Skeletal muscle cell (primary cell): ENCODE measurements at regions not wholly inside any gene's neighbourhood (a gene's known extent, or its start where the extent isn't known, plus 50 kb on each side); places are given as distances from the start of the nearest gene placed in this dataset.
A peak's percentile ranks its signal among the peaks of the same experiment; 100 is the strongest.
"Not testable (repeated sequence)": the region's sequence is repeated elsewhere in the genome, so short reads cannot be mapped to it uniquely, and the experiment has no call there.

ENCODE experiments used
- DNase-seq: peaks from one replicate; pipeline ENCODE4 v3.0.0-alpha.2; 2010; ENCODE audit warnings: low read depth
- H3K4me3 ChIP-seq: 2 replicates; pipeline ENCODE4 v1.5.1; 2011; ENCODE audit warnings: low read depth, mild to moderate bottlenecking, control low read depth, low read length, moderate library complexity

DNA sequence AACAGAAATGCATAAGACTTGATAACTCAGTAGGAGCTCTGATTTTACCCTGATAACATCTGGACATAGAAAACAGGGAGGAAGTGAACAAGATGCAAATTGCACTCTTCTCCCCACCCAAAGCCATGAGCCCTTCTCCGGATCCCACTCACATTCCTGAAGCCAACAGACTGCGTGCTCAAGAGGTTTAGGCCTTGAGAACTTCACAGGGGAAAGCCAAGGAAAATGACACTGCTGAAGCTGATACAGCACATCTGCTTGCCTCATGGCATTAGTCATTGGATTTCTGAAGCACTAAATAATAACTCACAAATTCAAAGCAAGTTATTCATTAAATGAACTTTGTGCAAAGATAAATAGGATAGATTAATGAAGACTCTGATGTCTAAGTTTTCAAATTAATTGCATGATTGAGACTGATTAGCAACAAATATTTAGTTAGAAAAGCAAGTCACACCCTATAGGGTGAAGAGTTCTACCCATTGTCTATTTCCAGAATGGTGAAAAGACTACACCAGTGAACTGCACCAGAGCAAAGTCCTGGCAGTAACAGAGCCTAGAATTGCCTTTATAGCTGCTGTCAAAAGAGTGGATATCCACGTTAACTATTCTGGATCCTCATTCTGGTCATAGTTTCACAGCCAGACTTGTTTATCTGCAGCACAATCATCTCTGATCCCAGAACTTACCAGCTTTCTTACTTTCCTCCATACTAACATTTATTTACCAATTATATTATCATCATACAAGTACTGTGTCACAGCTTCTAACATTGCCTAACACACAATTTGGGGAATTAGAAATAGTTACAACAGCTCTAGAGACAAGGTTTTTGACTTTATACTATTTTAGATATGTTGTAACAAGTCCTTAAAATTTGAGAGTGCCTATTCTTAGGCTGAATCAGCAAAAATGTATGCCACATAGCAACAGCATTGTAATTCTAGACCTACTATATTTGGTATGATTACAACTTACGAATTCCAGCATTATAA lies 432.1 kb upstream of the RGMB start:
- no peak overlapping the region for H3K4me3 ChIP-seq
- DNase-seq: peak; percentile 95

DNA sequence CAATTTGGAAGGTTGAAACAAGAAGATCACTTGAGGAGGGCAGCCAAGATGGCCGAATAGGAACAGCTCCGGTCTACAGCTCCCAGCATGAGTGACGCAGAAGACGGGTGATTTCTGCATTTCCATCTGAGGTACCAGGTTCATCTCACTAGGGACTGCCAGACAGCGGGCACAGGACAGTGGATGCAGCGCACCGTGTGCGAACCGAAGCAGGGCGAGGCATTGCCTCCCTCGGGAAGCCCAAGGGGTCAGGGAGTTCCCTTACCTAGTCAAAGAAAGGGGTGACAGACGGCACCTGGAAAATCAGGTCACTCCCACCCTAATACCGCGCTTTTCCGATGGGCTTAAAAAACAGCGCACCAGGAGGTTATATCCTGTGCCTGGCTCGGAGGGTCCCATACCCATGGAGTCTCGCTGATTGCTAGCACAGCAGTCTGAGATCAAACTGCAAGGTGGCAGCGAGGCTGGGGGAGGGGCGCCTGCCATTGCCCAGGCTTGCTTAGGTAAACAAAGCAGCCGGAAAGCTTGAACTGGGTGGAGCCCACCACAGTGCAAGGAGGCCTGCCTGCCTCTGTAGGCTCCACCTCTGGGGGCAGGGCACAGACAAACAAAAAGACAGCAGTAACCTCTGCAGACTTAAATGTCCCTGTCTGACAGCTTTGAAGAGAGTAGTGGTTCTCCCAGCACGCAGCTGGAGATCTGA lies 430.4 kb upstream of the RGMB start:
- H3K4me3 ChIP-seq, DNase-seq: not testable (repeated sequence)

DNA sequence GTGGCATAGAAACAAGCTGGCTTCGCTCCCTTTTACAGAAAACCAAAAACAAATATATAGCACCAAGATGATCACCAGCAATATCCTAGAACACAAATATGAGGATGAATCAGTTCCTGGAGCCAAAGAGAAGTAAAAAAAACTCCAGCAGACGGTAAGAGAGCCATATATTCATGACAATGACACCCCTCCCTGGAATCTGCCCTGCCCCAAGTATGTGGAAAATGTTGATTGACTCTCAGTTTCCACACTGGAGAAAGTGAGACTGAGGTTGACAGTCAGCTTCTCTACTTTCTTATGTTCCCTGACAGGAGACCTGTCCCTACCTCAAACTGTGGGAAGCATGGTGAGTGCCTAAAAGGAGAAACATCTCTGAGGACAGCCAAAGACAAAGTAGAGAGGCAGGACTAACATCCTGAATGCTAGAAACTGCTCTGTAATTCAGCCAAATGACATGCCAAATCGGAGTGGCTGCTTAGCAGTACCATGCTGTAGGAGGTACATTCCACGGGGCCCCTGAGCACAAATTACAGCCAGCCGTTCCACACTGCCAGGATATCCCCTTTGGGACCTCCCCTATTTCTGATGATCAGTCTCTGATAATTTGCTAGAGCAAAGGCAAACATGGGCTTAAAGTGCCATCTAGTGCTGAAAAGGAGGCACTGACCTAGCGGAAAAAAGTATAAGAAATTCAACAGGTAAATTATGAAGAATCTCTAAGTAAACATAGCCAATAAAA lies 424.0 kb upstream of the RGMB start:
- peak; percentile 64 for DNase-seq
- H3K4me3 ChIP-seq: no peak overlapping the region

DNA sequence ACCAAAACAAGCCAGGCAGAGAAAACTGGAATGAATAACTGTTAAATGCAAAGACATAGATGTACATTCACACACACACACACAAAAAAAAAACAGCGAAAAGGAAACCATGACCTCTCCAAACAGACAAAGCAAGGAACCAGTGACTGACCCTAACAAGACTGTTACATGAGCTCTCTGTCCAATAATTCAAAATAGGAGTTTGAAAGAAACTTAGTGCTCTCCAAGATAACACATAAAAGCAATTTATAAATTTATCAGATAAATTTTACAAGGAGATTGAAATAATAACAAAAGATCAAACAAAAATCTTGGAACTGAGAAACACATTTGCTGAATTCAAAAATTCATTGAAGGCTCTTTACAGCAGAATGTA lies 423.5 kb upstream of the RGMB start:
- no peak for DNase-seq
- no peak overlapping the region for H3K4me3 ChIP-seq

DNA sequence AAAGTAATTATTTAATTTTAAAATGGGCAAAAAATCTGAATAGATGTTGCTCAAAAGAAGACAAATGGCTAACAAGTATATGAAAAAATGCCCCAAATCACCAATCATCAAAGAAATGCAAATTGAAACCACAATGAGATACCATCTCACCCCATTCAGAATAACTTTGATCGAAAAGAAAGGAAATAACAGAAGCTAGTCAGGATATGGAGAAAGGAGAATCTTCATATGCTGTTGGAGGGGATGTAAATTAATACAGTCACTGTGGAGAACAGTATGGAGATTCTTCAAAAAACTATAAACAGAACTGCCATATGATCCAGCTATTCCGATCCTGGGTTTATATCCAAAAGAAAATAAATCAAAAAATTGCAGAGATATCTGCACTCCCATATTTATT lies 418.5 kb upstream of the RGMB start:
- DNase-seq: no peak
- no peak overlapping the region for H3K4me3 ChIP-seq

DNA sequence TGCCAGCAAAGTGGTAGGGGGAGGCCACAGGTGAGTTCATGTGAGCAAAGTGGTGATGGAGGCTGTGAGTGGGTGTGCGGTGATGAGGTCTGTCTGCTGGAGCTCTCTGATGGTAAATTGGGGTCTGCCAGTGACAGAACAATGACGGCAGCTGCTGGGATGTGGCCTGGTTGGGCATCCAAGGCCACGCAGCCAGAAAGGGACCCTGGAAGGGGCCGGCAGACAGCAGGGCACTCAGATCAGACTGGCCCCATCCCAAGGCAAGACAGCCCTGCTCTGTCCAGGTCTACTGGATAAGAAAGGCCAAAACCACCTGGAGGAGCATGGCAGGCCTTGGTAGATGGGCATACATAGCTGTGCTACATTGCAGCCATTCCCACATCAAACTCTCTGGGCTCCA lies 412.9 kb upstream of the RGMB start:
- no peak overlapping the region for H3K4me3 ChIP-seq
- no peak for DNase-seq

DNA sequence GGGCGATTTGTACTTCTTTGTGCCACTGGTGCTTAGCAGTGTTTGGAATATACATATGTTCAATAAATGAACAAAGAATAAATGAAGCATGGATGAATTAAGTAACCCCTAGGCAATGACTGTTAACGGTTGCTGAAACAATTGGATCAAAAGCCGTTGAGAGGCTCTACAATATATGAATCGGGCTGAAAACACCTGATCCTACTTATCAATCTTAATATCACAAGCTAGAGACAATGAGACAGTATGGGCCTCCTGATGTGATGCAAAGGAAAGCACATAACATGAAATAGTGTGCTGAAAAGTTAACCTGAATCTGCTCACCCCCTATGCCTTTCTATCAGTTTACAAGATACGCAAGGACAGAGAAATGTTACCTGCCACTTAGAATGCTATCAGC lies 410.3 kb upstream of the RGMB start:
- DNase-seq: no peak
- no peak overlapping the region for H3K4me3 ChIP-seq

DNA sequence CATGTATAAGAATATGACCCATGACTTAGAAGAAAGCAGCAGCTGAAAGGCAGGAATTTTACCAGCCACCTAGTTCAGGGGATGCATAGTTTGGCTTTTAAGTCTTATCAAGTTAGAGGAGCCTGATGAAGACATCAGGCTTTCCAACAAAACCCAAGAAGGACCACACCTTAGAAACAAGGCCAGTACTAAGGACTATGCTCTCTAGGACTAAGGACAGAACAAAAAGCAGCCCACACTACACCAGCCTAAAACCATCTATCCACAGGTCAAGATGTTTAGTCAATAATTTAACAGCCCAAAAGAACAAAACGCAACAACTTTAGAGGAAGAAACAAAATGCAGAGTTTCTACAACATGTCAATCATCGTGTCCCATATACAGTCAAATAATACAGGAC lies 408.9 kb upstream of the RGMB start:
- no peak overlapping the region for H3K4me3 ChIP-seq
- DNase-seq: no peak

DNA sequence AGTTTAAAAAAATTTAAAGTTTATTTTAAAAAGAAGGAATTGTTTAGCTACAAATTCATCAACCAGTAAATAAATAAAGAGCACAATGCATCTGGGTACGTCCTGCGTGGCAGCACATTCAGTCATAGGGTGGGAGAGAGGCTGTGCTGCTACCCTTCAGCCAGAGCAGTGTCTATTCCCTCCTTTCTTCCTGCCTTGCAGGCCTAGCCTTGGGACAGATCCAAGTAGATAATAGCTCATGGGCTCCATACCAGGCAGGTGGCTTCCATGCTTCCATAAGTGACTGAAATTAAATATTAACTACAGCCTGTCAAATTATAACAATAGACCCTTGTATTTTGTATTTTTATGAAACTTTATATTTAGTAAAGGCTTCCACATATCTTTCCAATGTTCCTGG lies 408.3 kb upstream of the RGMB start:
- DNase-seq: no peak
- no peak overlapping the region for H3K4me3 ChIP-seq

DNA sequence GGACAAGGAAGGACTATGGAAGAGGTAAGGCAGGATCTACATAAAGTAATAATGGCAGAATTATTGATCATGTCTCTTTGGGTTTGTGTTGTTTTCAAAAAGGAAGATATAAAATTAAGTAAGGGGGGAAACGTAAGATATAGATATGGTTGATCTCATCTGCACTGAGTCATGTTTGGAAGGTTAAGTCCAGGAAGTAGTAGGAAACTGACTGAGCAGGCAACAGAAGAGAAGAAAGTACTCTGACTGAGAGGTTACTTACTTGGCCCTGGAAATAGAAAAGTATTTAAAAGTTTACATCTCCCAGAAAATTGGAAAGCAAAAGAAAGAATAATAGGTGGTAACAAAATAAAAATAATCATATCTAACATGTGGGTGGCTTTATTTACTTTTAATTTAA lies 405.3 kb upstream of the RGMB start:
- no peak for DNase-seq
- H3K4me3 ChIP-seq: no peak overlapping the region

DNA sequence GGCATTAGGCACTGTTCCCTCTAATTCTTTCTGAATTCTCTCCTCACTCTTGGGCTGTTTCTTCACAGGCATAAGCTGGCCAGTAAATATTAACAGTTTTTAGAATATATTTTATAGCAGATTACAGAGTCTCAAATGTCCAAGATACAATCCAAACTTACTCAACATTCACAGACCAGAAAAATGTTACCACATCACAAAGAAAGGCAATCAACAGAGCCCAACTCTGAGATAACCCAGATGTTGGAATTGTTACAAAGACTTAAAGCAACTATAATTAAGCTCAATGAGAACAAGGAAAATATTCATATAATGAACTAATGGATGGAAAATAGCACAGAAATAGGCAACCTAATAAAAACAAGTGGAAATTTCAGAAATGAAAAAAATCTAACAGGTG lies 401.1 kb upstream of the RGMB start:
- H3K4me3 ChIP-seq: no peak overlapping the region
- DNase-seq: no peak

DNA sequence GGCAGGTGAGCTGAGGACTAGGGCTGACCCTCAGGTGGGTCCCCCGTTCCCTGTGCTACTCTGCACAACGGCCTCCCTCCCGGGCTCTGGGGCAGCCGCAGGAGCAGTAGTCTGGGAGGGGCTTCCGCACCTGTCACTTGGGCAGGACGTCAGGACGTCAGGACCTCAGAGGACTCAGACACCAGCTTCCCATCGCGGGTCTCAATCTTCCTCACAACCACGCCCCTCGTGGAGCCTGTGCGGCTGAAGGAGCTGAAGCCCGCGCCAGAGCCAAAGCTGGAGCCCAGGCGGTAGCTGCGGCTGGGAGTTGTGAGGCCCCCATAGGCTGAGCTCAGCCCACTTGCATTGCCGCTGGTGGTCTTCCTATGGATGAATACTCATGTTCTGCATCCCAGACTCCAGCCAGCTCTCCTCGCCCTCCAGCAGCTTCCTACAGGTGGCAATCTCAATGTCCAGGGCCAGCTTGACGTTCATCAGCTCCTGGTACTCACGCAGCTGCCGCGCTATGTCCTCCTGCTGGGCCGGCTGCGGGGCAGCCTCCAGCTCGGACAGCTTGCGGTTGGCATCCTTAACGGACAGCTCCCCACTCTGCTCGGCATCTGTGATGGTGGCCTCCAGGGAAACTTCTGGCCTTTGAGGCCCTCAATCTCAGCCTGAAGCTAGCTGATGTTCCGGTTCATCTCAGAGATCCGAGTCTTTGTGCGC lies 381.4 kb upstream of the RGMB start:
- no peak overlapping the region for H3K4me3 ChIP-seq
- DNase-seq: no peak

DNA sequence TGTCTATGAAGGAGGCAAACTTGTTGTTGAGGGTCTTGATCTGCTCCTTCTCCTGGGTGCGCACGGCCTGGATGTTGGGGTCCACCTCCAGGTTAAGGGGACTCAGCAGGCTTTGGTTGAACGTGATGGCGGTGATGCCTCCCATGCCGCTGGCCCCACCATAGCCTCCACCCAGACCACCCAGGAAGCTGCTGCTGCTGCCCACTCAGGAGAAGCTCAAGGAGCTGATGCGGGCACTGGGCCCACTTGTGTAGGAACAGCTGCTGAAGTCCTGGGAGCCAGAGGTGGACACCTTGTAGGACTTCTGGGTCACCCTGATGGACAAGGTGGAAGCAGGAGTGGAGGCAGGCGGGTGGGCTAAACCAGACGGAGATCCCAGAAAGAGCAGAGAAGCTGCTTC lies 380.3 kb upstream of the RGMB start:
- not testable (repeated sequence) for H3K4me3 ChIP-seq, DNase-seq

DNA sequence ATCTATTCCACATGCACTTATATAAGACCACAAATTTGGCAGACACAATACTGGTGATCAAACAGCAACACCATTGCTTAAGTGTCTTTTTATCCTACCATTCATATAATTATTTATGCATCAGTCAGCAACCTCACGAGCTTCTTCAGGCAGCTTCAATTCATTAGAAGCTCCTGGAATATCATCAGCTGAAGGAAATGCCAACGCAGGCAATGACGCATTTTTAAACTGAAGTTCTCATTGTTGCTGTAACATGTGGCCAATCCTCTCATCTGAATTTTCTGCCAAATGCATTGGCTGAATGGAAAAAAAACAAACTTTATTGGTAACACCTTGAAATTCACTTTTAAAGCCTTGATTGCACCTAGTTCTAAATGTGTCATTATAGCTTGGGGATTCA lies 376.4 kb upstream of the RGMB start:
- H3K4me3 ChIP-seq: no peak overlapping the region
- peak; percentile 29 for DNase-seq

DNA sequence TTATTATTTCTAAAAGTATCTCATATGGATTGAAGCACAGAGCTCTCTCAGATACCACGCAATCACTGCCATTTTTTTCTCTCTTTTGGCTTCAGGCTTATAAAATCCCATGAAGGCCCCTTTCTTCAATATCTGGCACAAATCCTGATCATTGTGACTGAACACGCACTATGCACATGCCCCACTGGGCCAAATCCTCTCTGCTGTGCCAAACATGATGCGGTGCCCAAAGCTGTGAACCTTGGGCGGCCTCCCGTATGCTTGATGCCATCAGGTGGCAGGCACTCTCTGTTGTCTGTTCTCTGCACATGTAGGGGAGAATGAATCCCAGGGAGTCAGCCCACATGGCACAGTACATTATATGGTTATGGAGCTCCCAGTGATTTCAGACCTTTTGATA lies 375.0 kb upstream of the RGMB start:
- DNase-seq: no peak
- no peak overlapping the region for H3K4me3 ChIP-seq

DNA sequence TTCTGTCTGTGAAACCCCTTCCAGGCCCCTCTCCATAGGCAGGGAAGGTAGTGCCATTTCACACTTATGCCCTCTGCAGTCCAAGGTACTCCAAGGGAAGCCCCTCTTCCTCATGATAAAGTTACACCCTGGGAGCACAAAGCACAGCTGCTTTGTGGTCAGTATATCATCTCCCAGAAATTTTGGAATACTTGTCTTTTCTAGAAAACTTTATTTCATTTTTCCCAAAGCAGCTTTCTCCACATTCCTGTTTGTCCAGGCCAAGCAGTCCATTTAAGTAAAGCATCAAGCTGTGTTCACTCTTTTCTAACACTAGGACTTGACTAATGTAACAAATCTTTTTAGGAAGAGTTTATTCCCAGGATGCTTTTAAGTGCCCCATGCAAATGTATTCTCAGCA lies 371.8 kb upstream of the RGMB start:
- peak; percentile 9 for DNase-seq

DNA sequence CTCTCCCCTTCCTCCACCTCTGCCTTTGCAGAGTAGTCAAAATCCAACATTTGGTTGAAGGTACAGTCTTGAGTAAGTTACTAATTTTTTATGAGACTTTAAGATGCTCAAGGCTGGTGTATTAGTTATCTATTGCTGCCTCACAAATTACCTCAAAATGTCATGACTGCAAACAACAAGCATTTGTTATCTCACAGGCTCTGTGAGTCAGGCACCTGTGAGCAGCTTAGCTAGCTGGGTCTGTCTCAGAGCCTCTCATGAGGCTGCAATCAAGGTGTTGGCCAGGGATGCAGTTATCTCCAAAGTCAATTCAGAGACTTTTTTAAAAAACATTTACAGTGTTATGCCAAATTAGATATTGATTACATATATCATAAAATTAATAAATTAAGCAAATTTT lies 371.3 kb upstream of the RGMB start:
- DNase-seq: no peak

More for the DNA sequence above, 371.8 kb upstream of the RGMB start:
- no peak overlapping the region for H3K4me3 ChIP-seq

DNA sequence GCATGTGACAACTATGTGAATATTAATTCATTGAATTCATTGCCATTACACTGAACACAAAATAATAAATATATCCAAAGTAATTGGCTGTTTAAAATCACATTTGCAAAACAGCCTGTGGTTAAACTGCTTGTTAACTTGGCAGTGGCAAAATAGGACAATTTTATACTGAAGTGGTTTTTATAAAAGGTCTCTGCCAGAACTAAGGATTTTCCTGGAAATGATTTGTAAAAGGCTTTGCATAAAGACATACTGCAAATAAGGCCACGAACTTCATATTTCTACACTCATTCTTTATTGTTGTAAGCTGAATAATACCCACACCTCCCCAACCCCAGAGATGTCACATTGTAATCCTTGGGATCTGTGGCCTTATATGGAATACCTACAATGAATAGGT lies 370.3 kb upstream of the RGMB start:
- no peak overlapping the region for H3K4me3 ChIP-seq
- DNase-seq: no peak

More for the DNA sequence above, 371.3 kb upstream of the RGMB start:
- no peak overlapping the region for H3K4me3 ChIP-seq

DNA sequence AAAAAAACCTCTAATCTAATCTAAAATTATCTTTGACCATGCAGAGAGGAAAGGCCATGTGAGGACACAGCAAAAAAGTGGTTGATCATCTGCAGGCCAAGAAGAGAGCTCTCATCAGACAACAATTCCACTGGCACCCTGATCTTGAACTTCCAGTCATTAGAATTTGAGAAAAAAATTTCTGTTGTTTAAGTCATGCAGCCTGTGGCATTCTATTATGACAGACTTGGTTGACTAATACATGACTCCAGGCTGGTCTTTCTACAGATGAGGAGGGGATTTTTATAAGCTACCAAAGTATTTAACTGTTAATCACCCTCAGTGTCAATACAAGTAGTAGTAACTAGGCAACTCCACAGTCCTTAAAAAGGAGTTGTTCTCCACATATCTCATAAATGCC lies 358.5 kb upstream of the RGMB start:
- peak; percentile 87 for DNase-seq

DNA sequence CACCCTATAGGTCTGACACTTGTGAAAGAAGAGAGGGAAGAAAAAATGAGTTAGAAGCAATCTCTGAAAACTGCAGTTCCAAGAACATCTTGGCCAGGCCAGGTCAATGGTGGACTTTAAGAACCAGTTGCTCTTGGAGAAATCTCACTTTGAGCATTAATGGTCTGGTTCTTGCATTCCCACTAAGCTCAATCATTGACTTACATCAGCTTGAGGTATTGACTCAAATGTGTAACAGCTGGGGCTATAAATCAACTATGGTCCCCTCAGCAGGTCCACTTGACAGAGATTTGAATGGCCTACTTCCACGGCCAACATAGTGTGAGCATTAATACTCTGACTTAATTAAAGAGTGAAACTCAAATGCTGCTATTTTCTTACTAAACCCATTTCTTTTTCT lies 357.8 kb upstream of the RGMB start:
- H3K4me3 ChIP-seq: no peak overlapping the region
- DNase-seq: peak; percentile 13

More for the DNA sequence above, 358.5 kb upstream of the RGMB start:
- H3K4me3 ChIP-seq: no peak overlapping the region
